ENCODE measurements at regions not wholly inside any gene's neighbourhood (a gene's known extent, or its start where the extent isn't known, plus 50 kb on each side); places are given as distances from the start of the nearest gene placed in this dataset.

- ChIA-PET CTCF (ENCODE audit: unreplicated experiment) (no interaction called here), POLR2A (no interaction called here)
- intact Hi-C loops (cut with micrococcal nuclease; ENCODE audit: unreplicated experiment): no loop called here
Measured at GRCh38 chr7:96870185-96870584, 135.2 kb upstream of the DLX6 start.

GRCh38 chr7:96870934-96871333, 134.4 kb upstream of the DLX6 start:
- CTCF ChIA-PET (ENCODE audit: unreplicated experiment): no interaction called here
- BruUV-seq (replicated peaks): no TSS peak

More at GRCh38 chr7:96870185-96870584, 135.2 kb upstream of the DLX6 start:
- no peaks in the 10 kb centered on the region; the same call in 1 of the 2 replicates for H4K20me1 ChIP-seq (ENCODE audit: insufficient read depth, low read length)
- no peaks in the 10 kb centered on the region for H3K9me2 ChIP-seq (ENCODE audit: insufficient read depth, low read length)
- no peak overlapping the region for H3K27ac ChIP-seq (ENCODE audit: low read depth, low read length, poor library complexity, severe bottlenecking)
- H3K4me3 ChIP-seq (ENCODE audit: low read depth, low read length, poor library complexity, severe bottlenecking): no peak overlapping the region
- no peak for TF ChIP-seq EZH2phosphoT487 (IDR thresholded peaks at IDR 0.05; ENCODE audit: borderline replicate concordance, low read depth, low read length)
- no peak for TF ChIP-seq CTCF (conservative IDR thresholded peaks at IDR 0.05; ENCODE audit: low read length)
- H3K79me2 ChIP-seq (ENCODE audit: insufficient read depth, low read depth, low read length): no peaks in the 10 kb centered on the region
- DNase-seq (ENCODE audit: low spot score): no peak
- no peak overlapping the region for H2AFZ ChIP-seq (ENCODE audit: low read length)
- H3K4me2 ChIP-seq (ENCODE audit: low read length): no peak overlapping the region
- H3K36me3 ChIP-seq (ENCODE audit: insufficient read depth, low read length): no peaks in the 10 kb centered on the region
- H3K4me1 ChIP-seq (ENCODE audit: insufficient read depth, low read length, poor library complexity, severe bottlenecking): no peaks in the 10 kb centered on the region
- no TSS peak for BruUV-seq (replicated peaks)
- no peaks in the 10 kb centered on the region for H3K9me3 ChIP-seq (ENCODE audit: low read length)

More at GRCh38 chr7:96870934-96871333, 134.4 kb upstream of the DLX6 start:
- no peaks in the 10 kb centered on the region for H3K36me3 ChIP-seq (ENCODE audit: insufficient read depth, low read length)
- no peak overlapping the region for H3K4me3 ChIP-seq (ENCODE audit: low read depth, low read length, poor library complexity, severe bottlenecking)
- H3K4me2 ChIP-seq (ENCODE audit: low read length): no peak overlapping the region
- no peaks in the 10 kb centered on the region; the same call in 1 of the 2 replicates for H4K20me1 ChIP-seq (ENCODE audit: insufficient read depth, low read length)
- no peaks in the 10 kb centered on the region for H3K9me3 ChIP-seq (ENCODE audit: low read length)
- H3K27ac ChIP-seq (ENCODE audit: low read depth, low read length, poor library complexity, severe bottlenecking): no peak overlapping the region
- DNase-seq (ENCODE audit: low spot score): no peak
- POLR2A ChIA-PET: interaction anchor here (1.0 kb wide), 1 partner anchor 467 kb away, joined by 6 read pairs; no protein-coding TSS in a partner anchor
- H3K79me2 ChIP-seq (ENCODE audit: insufficient read depth, low read depth, low read length): no peaks in the 10 kb centered on the region
- TF ChIP-seq CTCF (conservative IDR thresholded peaks at IDR 0.05; ENCODE audit: low read length) (no peak), EZH2phosphoT487 (IDR thresholded peaks at IDR 0.05; ENCODE audit: borderline replicate concordance, low read depth, low read length) (no peak)
- intact Hi-C loops (cut with micrococcal nuclease; ENCODE audit: unreplicated experiment): no loop called here
- no peaks in the 10 kb centered on the region for H3K9me2 ChIP-seq (ENCODE audit: insufficient read depth, low read length)
- H3K4me1 ChIP-seq (ENCODE audit: insufficient read depth, low read length, poor library complexity, severe bottlenecking): no peaks in the 10 kb centered on the region
- H2AFZ ChIP-seq (ENCODE audit: low read length): no peak overlapping the region
